GM11168 (cell line): ENCODE measurements at regions not wholly inside any gene's neighbourhood (a gene's known extent, or its start where the extent isn't known, plus 50 kb on each side); places are given as distances from the start of the nearest gene placed in this dataset.
"Not testable (repeated sequence)": the region's sequence is repeated elsewhere in the genome, so short reads cannot be mapped to it uniquely, and the experiment has no call there.

Experiments used
- in situ Hi-C: fragments of 300-500 bp; cut with MboI; formaldehyde crosslinking; loops from one replicate; pipeline ENCODE4 v1.12.0; 2022; ENCODE audit warnings: low sequenced_read_pairs; ENCODE audit not compliant: unreplicated experiment

GRCh38 chr4:111323916-111324315 lies 701.0 kb upstream of the PITX2 start:
- in situ Hi-C loops, result no loop called here

GRCh38 chr4:111326450-111326849 lies 703.6 kb upstream of the PITX2 start:
- in situ Hi-C loops, result no loop called here

GRCh38 chr4:111330786-111331185 lies 707.9 kb upstream of the PITX2 start:
- in situ Hi-C loops, result no loop called here

- in situ Hi-C loops, result no loop called here
Observed at GRCh38 chr4:111334361-111334760, 711.5 kb upstream of the PITX2 start.

- in situ Hi-C loops, result not testable (repeated sequence)
Observed at GRCh38 chr4:111337186-111337876, 714.5 kb upstream of the PITX2 start.

GRCh38 chr4:111359602-111360001 lies 736.7 kb upstream of the PITX2 start:
- in situ Hi-C loops, result no loop called here

- in situ Hi-C loops, result no loop called here
Observed at GRCh38 chr4:111360906-111361305, 738.0 kb upstream of the PITX2 start.

DNA sequence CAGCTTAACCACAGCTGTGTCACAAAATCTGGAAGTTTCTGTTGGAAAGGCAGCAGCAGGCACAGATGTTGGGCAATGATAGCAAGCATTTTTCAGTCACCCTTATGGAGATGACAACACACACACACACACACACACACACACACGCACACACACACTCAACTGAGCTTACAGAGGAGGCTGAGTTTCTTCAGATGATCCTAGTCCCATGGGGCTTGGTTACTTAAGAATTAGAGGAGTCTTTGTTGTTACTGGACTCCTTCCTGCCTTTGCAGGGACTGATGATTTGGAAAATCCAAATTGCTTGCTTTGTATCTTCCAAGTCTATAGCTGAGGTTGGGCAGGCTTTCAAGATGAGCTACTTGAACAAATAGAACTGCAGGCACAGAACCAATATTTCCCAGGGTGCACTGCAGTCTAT lies 740.1 kb upstream of the PITX2 start:
- in situ Hi-C loops, result no loop called here

- in situ Hi-C loops, result not testable (repeated sequence)
Observed at GRCh38 chr4:111377880-111378279, 755.0 kb upstream of the PITX2 start.

GRCh38 chr4:111388561-111388960 lies 756.7 kb upstream of the FAM241A start:
- in situ Hi-C loops, result no loop called here

DNA sequence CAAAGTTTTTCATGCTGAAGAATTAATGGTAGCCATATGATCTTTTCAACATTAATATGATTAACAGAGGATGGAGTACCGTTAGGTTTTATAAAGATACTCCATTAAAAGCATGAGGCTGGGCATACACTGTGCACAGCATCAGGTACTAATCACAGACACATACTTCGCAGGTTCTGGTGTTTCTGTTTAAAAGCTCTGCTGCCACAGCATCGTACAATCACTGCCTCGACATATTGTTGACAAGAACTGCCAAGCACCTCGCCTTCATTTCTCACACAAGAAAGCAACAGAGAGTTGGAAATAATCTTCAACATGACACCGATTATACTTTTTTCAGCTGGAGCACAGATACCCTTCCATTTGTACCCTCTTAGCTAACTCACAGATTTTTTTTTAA lies 753.4 kb upstream of the FAM241A start:
- in situ Hi-C loops, result no loop called here

GRCh38 chr4:111393781-111394180 lies 751.5 kb upstream of the FAM241A start:
- in situ Hi-C loops, result no loop called here

DNA sequence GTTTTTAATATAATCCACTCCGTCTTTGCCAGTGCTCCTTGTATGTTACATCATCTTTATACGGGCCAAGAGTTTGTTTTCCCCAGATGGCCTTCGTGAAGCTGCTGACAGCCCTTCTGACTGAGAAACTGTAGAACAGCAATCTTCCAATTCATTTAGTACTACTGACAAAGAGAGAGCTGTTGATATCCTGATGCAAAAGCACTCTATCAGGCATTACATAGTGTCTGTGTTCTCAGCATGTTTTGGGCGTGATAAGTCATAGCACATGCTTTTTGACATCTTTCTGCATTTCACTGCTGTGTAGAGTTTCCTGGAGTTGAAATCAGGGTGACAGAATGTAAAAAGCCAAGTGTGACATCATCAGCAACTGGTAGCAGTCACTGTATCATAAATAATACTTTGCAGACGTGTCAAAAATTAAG lies 746.3 kb upstream of the FAM241A start:
- in situ Hi-C loops, result no loop called here

DNA sequence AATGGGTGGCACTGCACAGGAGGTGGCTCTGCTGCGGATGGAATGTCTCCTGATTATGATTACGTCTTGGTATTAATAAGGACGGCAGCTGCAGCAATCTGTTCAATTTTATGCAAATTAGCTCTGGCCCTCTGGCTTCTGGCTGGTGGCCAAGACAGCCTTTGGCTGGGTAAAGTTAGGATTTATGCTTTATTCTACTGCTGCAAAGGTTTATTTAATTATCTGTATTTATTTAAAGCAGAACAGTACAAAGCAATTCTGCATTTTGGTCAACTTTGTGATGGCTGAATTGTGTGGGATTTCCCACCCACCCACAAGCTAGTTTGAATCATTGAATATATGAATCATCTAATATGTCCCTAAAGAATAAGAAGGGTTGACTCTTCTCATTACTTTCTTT lies 745.6 kb upstream of the FAM241A start:
- in situ Hi-C loops, result no loop called here

GRCh38 chr4:111400741-111401140 lies 744.5 kb upstream of the FAM241A start:
- in situ Hi-C loops, result no loop called here

- in situ Hi-C loops, result no loop called here
Observed at GRCh38 chr4:111404673-111405072, 740.6 kb upstream of the FAM241A start.

DNA sequence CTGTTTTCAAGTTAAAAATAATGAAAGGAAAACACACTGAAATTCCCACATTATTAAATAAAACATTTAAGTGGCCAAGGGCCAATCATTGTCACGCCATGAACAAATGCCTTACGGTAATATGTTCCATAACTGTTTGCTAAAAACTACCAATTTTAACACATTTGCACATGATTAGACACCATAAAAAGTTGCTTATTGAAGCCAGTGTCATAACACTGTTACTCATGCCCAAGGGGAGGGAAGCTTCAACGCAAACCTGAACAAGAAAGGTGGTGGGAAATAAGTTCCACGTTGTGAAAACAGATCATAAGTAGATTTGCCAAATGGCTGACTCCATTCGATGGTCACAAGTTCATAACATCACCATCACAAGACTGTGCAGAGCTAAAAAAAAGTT lies 739.3 kb upstream of the FAM241A start:
- in situ Hi-C loops, result no loop called here

- in situ Hi-C loops, result no loop called here
Observed at GRCh38 chr4:111410571-111410970, 734.7 kb upstream of the FAM241A start.

GRCh38 chr4:111417521-111417920 lies 727.7 kb upstream of the FAM241A start:
- in situ Hi-C loops, result no loop called here

DNA sequence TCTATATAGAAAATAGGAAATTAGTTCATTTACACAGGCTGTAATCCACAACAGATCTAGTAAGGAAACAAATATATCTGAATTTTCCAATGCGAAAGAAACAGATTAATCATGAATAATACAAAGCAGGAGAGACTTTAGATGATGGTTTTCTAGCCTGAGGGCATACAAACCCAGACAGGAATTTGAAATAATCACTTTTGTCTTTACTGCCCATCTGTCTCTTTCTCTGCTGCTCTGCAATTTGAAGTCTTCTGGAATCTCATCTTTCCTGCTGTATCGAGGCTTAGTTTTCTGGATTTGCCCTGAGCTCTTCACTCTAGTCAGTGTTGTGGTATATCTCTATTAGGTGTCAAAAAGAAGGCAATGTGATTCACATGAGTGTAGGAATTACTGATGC lies 711.8 kb upstream of the FAM241A start:
- in situ Hi-C loops, result no loop called here

DNA sequence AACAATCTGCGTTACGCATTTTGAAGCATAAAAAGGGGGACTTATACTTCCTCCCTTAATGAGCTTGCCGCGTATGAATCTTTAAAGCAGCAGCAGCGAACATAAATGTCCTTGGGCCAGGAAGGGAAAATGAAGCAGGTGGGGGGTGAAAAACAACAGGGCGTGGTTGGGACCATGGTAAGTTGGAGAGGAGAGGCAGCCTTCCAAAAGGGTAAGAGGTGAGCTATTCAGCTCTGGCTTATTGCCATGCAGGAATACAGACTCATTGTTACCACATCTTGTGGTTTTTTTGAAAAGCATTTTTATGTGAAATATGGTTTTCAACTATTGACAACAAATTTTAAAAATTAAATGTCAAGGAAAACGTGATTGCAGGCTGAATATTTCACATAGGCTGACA lies 710.7 kb upstream of the FAM241A start:
- in situ Hi-C loops, result no loop called here

DNA sequence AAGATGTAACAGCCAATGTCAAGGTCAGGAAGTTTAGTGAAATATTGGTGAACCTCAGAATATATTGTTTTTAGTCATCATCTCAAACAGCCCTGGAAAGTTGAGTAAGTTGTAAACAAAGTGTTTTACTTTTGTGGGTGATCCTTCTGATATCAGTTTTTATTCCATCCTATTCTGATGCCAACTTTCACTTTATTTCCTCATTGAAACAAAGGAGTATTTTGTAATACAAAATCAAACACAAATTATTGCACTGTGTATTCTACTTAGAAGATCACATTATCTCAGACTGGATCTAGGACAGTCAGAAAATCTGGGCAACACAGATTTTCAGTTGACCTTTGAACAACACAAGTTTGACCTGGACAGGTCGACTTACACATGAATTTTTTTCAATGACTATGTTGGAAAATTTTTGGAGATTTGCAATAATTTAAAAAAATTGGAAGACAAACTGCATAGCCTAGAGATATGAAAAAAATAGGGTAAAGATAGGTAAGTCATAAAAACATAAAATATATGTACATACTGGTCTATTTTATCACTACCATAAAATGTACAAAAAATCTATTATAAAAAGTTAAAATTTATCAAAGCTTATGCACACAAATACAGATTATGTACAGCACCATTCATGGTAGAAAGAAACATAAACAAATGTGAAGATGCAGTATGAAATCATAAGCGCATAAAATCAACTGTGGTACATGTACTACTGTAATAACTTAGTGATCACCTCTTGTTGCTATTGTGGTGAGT lies 709.1 kb upstream of the FAM241A start:
- in situ Hi-C loops, result no loop called here
